OCI-LY7 (cell line): ENCODE measurements at regions not wholly inside any gene's neighbourhood (a gene's known extent, or its start where the extent isn't known, plus 50 kb on each side); places are given as distances from the start of the nearest gene placed in this dataset.

Experiments
- EZH2phosphoT487 ChIP-seq: fragments of 200-600 bp; sonication (generic); IDR thresholded peaks from 2 replicates; pipeline ENCODE4 v1.6.1; 2018; ENCODE audit warnings: low read depth, borderline replicate concordance, mild to moderate bottlenecking, mixed run types, antibody characterized with exemption, low read length, moderate library complexity, mixed read lengths
- TF ChIP-seq, protein P1 (sequence below): fragments of 200-600 bp; sonication (generic); conservative IDR thresholded peaks from 2 replicates; pipeline ENCODE4 v1.5.1; 2014; ENCODE audit warnings: mild to moderate bottlenecking, antibody characterized with exemption, low read length, moderate library complexity, mixed read lengths

DNA sequence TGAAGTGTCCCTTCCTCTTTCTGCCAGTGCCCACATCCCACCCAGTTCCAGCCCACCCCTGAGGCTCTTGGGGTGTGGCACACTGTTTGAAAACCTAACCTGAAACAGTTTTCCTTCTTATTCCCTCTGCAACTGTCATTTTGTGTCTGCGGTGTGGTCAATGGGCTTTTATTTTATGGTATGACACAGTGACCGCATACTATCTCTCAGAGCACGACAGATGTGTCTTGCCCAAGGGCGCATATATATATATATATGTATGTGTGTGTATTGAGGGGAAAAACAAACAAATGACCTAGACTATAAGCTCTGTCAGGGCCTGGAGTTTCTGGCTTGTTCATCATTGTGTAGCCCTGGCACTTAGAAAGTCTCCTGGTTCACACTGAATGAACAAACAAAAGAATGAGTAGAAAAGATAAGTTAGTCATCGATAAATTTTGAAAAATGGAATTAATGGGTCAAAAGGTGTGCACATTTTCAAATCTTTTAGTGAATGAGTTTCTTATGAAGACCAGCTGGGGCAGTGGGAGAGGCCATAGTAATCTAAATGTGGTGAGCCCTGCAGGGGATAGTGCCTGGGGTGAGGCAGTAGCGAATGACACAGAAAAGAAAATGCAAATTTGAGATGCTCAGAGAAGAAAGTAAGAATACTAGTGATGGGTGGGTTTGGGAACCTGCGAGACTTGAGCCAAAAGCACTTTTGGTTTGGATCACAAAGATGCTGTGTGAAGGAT, 198.4 kb downstream of the SNX10 start:
- TF ChIP-seq, protein P1, sequence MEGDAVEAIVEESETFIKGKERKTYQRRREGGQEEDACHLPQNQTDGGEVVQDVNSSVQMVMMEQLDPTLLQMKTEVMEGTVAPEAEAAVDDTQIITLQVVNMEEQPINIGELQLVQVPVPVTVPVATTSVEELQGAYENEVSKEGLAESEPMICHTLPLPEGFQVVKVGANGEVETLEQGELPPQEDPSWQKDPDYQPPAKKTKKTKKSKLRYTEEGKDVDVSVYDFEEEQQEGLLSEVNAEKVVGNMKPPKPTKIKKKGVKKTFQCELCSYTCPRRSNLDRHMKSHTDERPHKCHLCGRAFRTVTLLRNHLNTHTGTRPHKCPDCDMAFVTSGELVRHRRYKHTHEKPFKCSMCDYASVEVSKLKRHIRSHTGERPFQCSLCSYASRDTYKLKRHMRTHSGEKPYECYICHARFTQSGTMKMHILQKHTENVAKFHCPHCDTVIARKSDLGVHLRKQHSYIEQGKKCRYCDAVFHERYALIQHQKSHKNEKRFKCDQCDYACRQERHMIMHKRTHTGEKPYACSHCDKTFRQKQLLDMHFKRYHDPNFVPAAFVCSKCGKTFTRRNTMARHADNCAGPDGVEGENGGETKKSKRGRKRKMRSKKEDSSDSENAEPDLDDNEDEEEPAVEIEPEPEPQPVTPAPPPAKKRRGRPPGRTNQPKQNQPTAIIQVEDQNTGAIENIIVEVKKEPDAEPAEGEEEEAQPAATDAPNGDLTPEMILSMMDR = no peak
- TF ChIP-seq EZH2phosphoT487 = no peak
